A673 (cell line): ENCODE measurements at regions not wholly inside any gene's neighbourhood (a gene's known extent, or its start where the extent isn't known, plus 50 kb on each side); places are given as distances from the start of the nearest gene placed in this dataset.

ENCODE experiments used
- BruUV-seq: library from RNA; stranded (reverse); fragments of 400-500 nt; replicated peaks from 2 replicates; lab custom pipeline; 2021; lab: Mats Ljungman, UMichigan
- CTCF ChIA-PET: fragments of 300-600 bp; sonication (Branson Sonifier 250); formaldehyde crosslinking; loops from one replicate; lab custom pipeline; 2022; ENCODE audit warnings: antibody characterized with exemption; lab: Charles Lee
- POLR2A ChIA-PET: fragments of 300-600 bp; sonication (Branson Sonifier 250); formaldehyde crosslinking; loops from one replicate; lab custom pipeline; 2022; ENCODE audit warnings: antibody characterized with exemption; ENCODE audit not compliant: low non-redundant PET; lab: Charles Lee
- DNase-seq: peaks from one replicate; pipeline ENCODE4 v3.0.0-alpha.2; 2015; ENCODE audit warnings: low spot score
- H3K27ac ChIP-seq: fragments of 200-600 bp; sonication (generic); 2 replicates; pipeline ENCODE4 v1.5.1; 2016; ENCODE audit warnings: mixed run types, low read depth, mild to moderate bottlenecking, mixed read lengths, antibody characterized with exemption, low read length; ENCODE audit not compliant: poor library complexity, severe bottlenecking
- H3K27me3 ChIP-seq: fragments of 200-600 bp; sonication (generic); replicated peaks from 2 replicates; pipeline ENCODE4 v1.6.1; 2017; ENCODE audit warnings: mixed run types, low read depth, mild to moderate bottlenecking, mixed read lengths, antibody characterized with exemption, low read length; ENCODE audit not compliant: insufficient read depth, poor library complexity
- H3K36me3 ChIP-seq: fragments of 200-600 bp; sonication (generic); 2 replicates; pipeline ENCODE4 v1.6.1; 2016; ENCODE audit warnings: mixed run types, mild to moderate bottlenecking, mixed read lengths, antibody characterized with exemption, low read length; ENCODE audit not compliant: insufficient read depth, poor library complexity, severe bottlenecking
- H3K4me1 ChIP-seq: fragments of 200-600 bp; sonication (generic); 2 replicates; pipeline ENCODE4 v1.6.1; 2017; ENCODE audit warnings: mixed run types, mild to moderate bottlenecking, mixed read lengths, antibody characterized with exemption, low read length; ENCODE audit not compliant: insufficient read depth, poor library complexity, severe bottlenecking
- H3K4me3 ChIP-seq: fragments of 200-600 bp; sonication (generic); 2 replicates; pipeline ENCODE4 v1.5.1; 2016; ENCODE audit warnings: low read depth, mixed run types, mild to moderate bottlenecking, mixed read lengths, low read length; ENCODE audit not compliant: poor library complexity, severe bottlenecking
- H3K9me3 ChIP-seq: fragments of 200-600 bp; sonication (generic); 2 replicates; pipeline ENCODE4 v1.6.1; 2016; ENCODE audit warnings: mixed run types, low read depth, mild to moderate bottlenecking, mixed read lengths, antibody characterized with exemption, low read length; ENCODE audit not compliant: poor library complexity, severe bottlenecking
- EZH2 ChIP-seq: fragments of 200-600 bp; sonication (generic); IDR thresholded peaks from 2 replicates; pipeline ENCODE4 v1.6.1; 2017; ENCODE audit warnings: borderline replicate concordance, low read depth, mild to moderate bottlenecking, mixed read lengths, antibody characterized with exemption, low read length; ENCODE audit not compliant: poor library complexity, severe bottlenecking
- intact Hi-C: fragments of 100-400 bp; cut with micrococcal nuclease; formaldehyde crosslinking; loops from one replicate; pipeline ENCODE4 v1.10.0; 2022; ENCODE audit not compliant: unreplicated experiment
- TF ChIP-seq, protein P1 (sequence below): fragments of 300-800, 200-600 bp; sonication (generic); conservative IDR thresholded peaks from 2 replicates; pipeline ENCODE4 v1.5.1; 2017; ENCODE audit warnings: low read depth, mild to moderate bottlenecking, antibody characterized with exemption, low read length, moderate library complexity, mixed read lengths

DNA sequence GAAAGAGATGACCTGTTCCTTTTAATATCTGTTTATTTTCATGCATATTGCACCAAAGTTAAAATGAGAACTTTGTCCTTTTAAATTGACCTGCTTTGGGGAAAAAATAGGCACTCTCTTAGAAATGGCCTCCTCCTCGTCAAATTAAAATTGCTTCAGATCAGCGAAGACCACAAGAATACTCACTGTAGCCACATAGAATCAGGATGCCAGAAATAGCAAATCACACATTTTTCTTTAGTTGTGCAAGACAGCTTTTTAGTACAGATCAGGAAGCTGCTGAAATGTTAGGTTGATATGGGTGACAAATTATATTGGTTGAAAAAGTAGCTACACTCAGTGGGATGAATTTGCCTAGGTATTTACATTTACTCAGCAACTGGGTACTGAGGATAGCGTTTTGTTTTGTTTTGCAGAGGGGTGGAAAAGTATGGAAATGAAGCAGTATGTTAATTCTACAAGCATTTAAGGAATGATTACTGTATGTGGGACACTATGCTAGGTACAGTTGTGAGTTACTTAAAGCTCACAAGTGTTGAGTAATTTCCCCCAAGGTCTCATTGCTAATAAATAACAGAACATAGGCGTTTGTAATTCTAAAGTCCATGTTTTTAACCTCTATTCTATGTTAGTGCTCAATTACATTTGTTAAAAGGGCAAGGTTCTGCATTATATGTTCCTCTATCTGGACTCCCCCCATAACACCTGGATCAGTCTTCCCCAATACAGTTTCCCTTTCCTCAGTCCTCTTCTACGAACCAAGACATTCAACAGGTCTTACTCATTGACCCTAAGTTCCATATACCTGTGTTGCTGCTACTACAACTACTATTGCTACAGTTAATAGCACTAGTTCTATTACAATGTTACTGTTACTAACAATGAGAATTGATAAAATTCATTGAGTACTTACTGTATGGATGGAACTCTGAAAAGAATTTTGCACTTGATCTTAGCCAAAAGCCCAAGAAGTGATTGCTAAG is 99.4 kb upstream of the S1PR1 start:
- no peaks in the 10 kb centered on the region for H3K9me3 ChIP-seq
- DNase-seq, result no peak
- TF ChIP-seq EZH2, result no peak
- TF ChIP-seq, protein P1, sequence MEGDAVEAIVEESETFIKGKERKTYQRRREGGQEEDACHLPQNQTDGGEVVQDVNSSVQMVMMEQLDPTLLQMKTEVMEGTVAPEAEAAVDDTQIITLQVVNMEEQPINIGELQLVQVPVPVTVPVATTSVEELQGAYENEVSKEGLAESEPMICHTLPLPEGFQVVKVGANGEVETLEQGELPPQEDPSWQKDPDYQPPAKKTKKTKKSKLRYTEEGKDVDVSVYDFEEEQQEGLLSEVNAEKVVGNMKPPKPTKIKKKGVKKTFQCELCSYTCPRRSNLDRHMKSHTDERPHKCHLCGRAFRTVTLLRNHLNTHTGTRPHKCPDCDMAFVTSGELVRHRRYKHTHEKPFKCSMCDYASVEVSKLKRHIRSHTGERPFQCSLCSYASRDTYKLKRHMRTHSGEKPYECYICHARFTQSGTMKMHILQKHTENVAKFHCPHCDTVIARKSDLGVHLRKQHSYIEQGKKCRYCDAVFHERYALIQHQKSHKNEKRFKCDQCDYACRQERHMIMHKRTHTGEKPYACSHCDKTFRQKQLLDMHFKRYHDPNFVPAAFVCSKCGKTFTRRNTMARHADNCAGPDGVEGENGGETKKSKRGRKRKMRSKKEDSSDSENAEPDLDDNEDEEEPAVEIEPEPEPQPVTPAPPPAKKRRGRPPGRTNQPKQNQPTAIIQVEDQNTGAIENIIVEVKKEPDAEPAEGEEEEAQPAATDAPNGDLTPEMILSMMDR, result no peak
- H3K27me3 ChIP-seq, result no peaks in the 10 kb centered on the region
- peaks cover 2% of the 10 kb centered on the region for H3K4me1 ChIP-seq
- intact Hi-C loops, result no loop called here
- no peaks in the 10 kb centered on the region for H3K36me3 ChIP-seq
- no peak overlapping the region for H3K27ac ChIP-seq
- H3K4me3 ChIP-seq, result no peak overlapping the region
- CTCF ChIA-PET, result no interaction called here
- no TSS peak for BruUV-seq
- POLR2A ChIA-PET, result no interaction called here

DNA sequence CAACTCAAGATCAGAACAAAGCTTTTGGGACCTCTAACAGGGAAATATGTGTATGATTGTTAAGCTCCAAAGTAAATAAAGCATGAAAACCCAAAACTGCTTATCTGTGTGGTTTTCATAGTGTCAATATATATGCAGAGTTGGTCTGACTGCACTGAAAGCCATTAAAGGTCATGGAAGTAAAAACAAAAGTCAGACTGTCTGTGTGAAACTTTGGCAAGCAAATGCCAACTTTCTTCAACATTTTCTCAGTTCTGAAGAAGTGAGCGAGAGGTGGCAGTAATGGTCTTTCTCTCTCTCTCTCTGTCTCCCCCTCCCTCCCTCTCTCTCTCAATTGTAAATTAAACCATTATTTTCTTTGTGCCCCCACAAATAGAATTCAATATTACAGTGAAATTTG is 100.1 kb upstream of the S1PR1 start:
- H3K9me3 ChIP-seq, result no peaks in the 10 kb centered on the region
- no peak overlapping the region for H3K27ac ChIP-seq
- no peaks in the 10 kb centered on the region for H3K27me3 ChIP-seq
- no peaks in the 10 kb centered on the region for H3K36me3 ChIP-seq
- peaks cover 6% of the 10 kb centered on the region for H3K4me1 ChIP-seq
- POLR2A ChIA-PET, result no interaction called here
- intact Hi-C loops, result no loop called here
- CTCF ChIA-PET, result no interaction called here
- H3K4me3 ChIP-seq, result no peak overlapping the region
- DNase-seq, result no peak
- no peak for TF ChIP-seq EZH2
- TF ChIP-seq, protein P1, result no peak
- no TSS peak for BruUV-seq

DNA sequence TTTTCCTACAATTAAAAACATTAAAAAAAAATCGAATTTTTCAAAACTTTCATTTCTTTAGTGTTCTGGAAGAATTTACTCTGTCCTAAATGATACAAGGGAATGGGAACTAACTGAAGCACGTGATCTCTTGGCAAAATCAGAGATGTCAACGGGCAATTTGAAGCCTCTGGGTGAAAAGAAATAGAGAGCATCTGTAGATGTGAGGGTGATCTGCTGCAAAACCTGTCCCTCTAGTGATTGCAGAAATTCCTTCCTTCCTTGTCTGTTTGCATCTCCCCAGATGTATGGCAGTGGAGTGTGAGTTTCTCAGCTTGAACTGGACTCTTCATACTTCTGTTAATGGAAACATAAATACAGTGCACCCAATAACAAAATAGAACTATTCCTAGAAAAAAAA is 100.5 kb upstream of the S1PR1 start:
- H3K27me3 ChIP-seq, result no peaks in the 10 kb centered on the region
- ChIA-PET POLR2A (no interaction called here), CTCF (no interaction called here)
- no peak overlapping the region for H3K4me3 ChIP-seq
- no TSS peak for BruUV-seq
- peaks cover 6% of the 10 kb centered on the region for H3K4me1 ChIP-seq
- H3K36me3 ChIP-seq, result no peaks in the 10 kb centered on the region
- no peak for DNase-seq
- intact Hi-C loops, result no loop called here
- H3K9me3 ChIP-seq, result no peaks in the 10 kb centered on the region
- no peak for TF ChIP-seq EZH2
- TF ChIP-seq, protein P1, result no peak
- no peak overlapping the region for H3K27ac ChIP-seq
